Mammary epithelial cell (primary cell): ENCODE measurements at regions not wholly inside any gene's neighbourhood (a gene's known extent, or its start where the extent isn't known, plus 50 kb on each side); places are given as distances from the start of the nearest gene placed in this dataset.

ENCODE experiments used
- CTCF ChIP-seq, 2 donors: IDR thresholded peaks in 1 of 2; conservative IDR thresholded peaks in 1 of 2; 2 replicates each; pipeline ENCODE4 v1.5.1; 2011 to 2012; ENCODE audit warnings: inconsistent platforms in 2 of 2, low read length in 2 of 2, mild to moderate bottlenecking in 2 of 2, control low read depth in 1 of 2, low read depth in 1 of 2; ENCODE audit not compliant: insufficient read depth in 1 of 2; ENCODE audit errors: extremely low read depth in 1 of 2
- EZH2 ChIP-seq: IDR thresholded peaks from 2 replicates; pipeline ENCODE4 v1.6.1; 2012; ENCODE audit warnings: low read length, inconsistent platforms, borderline replicate concordance

- TF ChIP-seq EZH2 (no peak), CTCF (conservative IDR thresholded peaks at IDR 0.05 in 1 of 2, IDR thresholded peaks at IDR 0.05 in 1 of 2; ENCODE audit: extremely low read depth in 1 of 2, insufficient read depth in 1 of 2, low read depth in 1 of 2, low read length in 2 of 2) (no peak)
These were observed 104.6 kb upstream of the INSIG1 start for GRCh38 chr7:155192961-155193640.
